Mesodermal cell (in vitro differentiated cells): ENCODE measurements at regions not wholly inside any gene's neighbourhood (a gene's known extent, or its start where the extent isn't known, plus 50 kb on each side); places are given as distances from the start of the nearest gene placed in this dataset.

ENCODE experiments used
- H3K27ac ChIP-seq: 2 replicates; pipeline ENCODE4 v1.7.0; 2013; ENCODE audit warnings: mild to moderate bottlenecking, low read depth, low read length, moderate library complexity; ENCODE audit not compliant: severe bottlenecking
- H3K36me3 ChIP-seq: 2 replicates; pipeline ENCODE4 v1.7.1; 2013; ENCODE audit warnings: mild to moderate bottlenecking, low read length, moderate library complexity; ENCODE audit not compliant: control insufficient read depth, insufficient read depth
- H3K4me1 ChIP-seq: one replicate; pipeline ENCODE4 v1.7.1; 2013; ENCODE audit warnings: mild to moderate bottlenecking, low read length; ENCODE audit not compliant: insufficient read depth, control insufficient read depth, poor library complexity, severe bottlenecking
- H3K4me3 ChIP-seq: 2 replicates; pipeline ENCODE4 v1.7.0; 2013; ENCODE audit warnings: low read length, control low read depth, mild to moderate bottlenecking; ENCODE audit not compliant: insufficient read depth, poor library complexity, severe bottlenecking; ENCODE audit errors: extremely low read depth
- H3K9me3 ChIP-seq: 2 replicates; pipeline ENCODE4 v1.7.1; 2013; ENCODE audit warnings: mild to moderate bottlenecking, low read length, moderate library complexity; ENCODE audit not compliant: control insufficient read depth
- WGBS, 2 experiments: methylation state at CpG; one replicate each; pipeline ENCODE4 v1.1.5; 2013; ENCODE audit warnings: missing lambda C conversion rate in 2 of 2; ENCODE audit not compliant: insufficient coverage in 2 of 2; 5-methylcytosine and 5-hydroxymethylcytosine counted together

GRCh38 chr18:51447351-51448342, 250.2 kb upstream of the MEX3C start:
- H3K27ac ChIP-seq = no peak overlapping the region
- no peaks in the 10 kb centered on the region for H3K9me3 ChIP-seq
- H3K4me3 ChIP-seq = no peak overlapping the region
- H3K36me3 ChIP-seq = no peaks in the 10 kb centered on the region
- no peaks in the 10 kb centered on the region for H3K4me1 ChIP-seq
- WGBS, 2 experiments = 79% methylated on average over 12 to 15 of the region's 19 CpGs

GRCh38 chr18:51448949-51449348, 251.5 kb upstream of the MEX3C start:
- H3K9me3 ChIP-seq = no peaks in the 10 kb centered on the region
- H3K4me3 ChIP-seq = no peak overlapping the region
- WGBS, 2 experiments = 95 to 99% methylated on average over 9 of the region's 9 CpGs
- H3K27ac ChIP-seq = no peak overlapping the region
- H3K36me3 ChIP-seq = no peaks in the 10 kb centered on the region
- H3K4me1 ChIP-seq = no peaks in the 10 kb centered on the region

- no peaks in the 10 kb centered on the region for H3K4me1 ChIP-seq
- H3K36me3 ChIP-seq = no peaks in the 10 kb centered on the region
- no peaks in the 10 kb centered on the region for H3K9me3 ChIP-seq
- 83% methylated on average over 1 of the region's 3 CpGs; no CpG with 5 or more reads in 1 of the 2 experiments for WGBS, 2 experiments
- no peak overlapping the region for H3K27ac ChIP-seq
- H3K4me3 ChIP-seq = no peak overlapping the region
These were observed 256.1 kb upstream of the MEX3C start for GRCh38 chr18:51453594-51453993.

GRCh38 chr18:51458861-51459260, 261.4 kb upstream of the MEX3C start:
- Histone ChIP-seq H3K9me3 (no peaks in the 10 kb centered on the region), H3K4me3 (no peak overlapping the region), H3K27ac (no peak overlapping the region), H3K36me3 (no peaks in the 10 kb centered on the region), H3K4me1 (no peaks in the 10 kb centered on the region)
- 100% methylated on average over 1 of the region's 1 CpG; no CpG with 5 or more reads in 1 of the 2 experiments for WGBS, 2 experiments

- WGBS, 2 experiments = 83 to 86% methylated on average over 1 of the region's 1 CpG
- Histone ChIP-seq H3K4me3 (no peak overlapping the region), H3K36me3 (no peaks in the 10 kb centered on the region), H3K4me1 (no peaks in the 10 kb centered on the region), H3K9me3 (no peaks in the 10 kb centered on the region), H3K27ac (no peak overlapping the region)
These were observed 264.5 kb upstream of the MEX3C start for GRCh38 chr18:51461956-51462355.

- H3K36me3 ChIP-seq = no peaks in the 10 kb centered on the region
- no peaks in the 10 kb centered on the region for H3K4me1 ChIP-seq
- H3K4me3 ChIP-seq = no peak overlapping the region
- H3K27ac ChIP-seq = no peak overlapping the region
- 80 to 83% methylated on average over 2 to 4 of the region's 9 CpGs for WGBS, 2 experiments
- no peaks in the 10 kb centered on the region for H3K9me3 ChIP-seq
These were observed 266.1 kb upstream of the MEX3C start for GRCh38 chr18:51463483-51464136.

GRCh38 chr18:51478908-51479307, 281.4 kb upstream of the MEX3C start:
- no peaks in the 10 kb centered on the region for H3K9me3 ChIP-seq
- peaks cover 9% of the 10 kb centered on the region for H3K4me1 ChIP-seq
- 77 to 95% methylated on average over 4 of the region's 6 CpGs for WGBS, 2 experiments
- no peak overlapping the region for H3K4me3 ChIP-seq
- H3K36me3 ChIP-seq = no peaks in the 10 kb centered on the region
- no peak overlapping the region for H3K27ac ChIP-seq

- peaks cover 9% of the 10 kb centered on the region for H3K4me1 ChIP-seq
- no peaks in the 10 kb centered on the region for H3K9me3 ChIP-seq
- 91 to 93% methylated on average over 4 to 5 of the region's 6 CpGs for WGBS, 2 experiments
- H3K27ac ChIP-seq = no peak overlapping the region
- H3K36me3 ChIP-seq = no peaks in the 10 kb centered on the region
- no peak overlapping the region for H3K4me3 ChIP-seq
These were observed 282.3 kb upstream of the MEX3C start for GRCh38 chr18:51479736-51480135.

GRCh38 chr18:51480407-51481261, 283.2 kb upstream of the MEX3C start:
- no peaks in the 10 kb centered on the region for H3K9me3 ChIP-seq
- H3K36me3 ChIP-seq = no peaks in the 10 kb centered on the region
- H3K4me3 ChIP-seq = no peak overlapping the region
- WGBS, 2 experiments = 89 to 90% methylated on average over 2 of the region's 5 CpGs
- peak overlapping the region; percentile 75 for H3K27ac ChIP-seq
- peaks cover 9% of the 10 kb centered on the region for H3K4me1 ChIP-seq

GRCh38 chr18:51486735-51487366, 289.4 kb upstream of the MEX3C start:
- no peaks in the 10 kb centered on the region for H3K36me3 ChIP-seq
- no peaks in the 10 kb centered on the region for H3K9me3 ChIP-seq
- no peaks in the 10 kb centered on the region for H3K4me1 ChIP-seq
- H3K4me3 ChIP-seq = no peak overlapping the region
- 95 to 97% methylated on average over 5 to 6 of the region's 6 CpGs for WGBS, 2 experiments
- H3K27ac ChIP-seq = no peak overlapping the region
